Adrenal gland (tissue), 5 donors: ENCODE measurements at regions not wholly inside any gene's neighbourhood (a gene's known extent, or its start where the extent isn't known, plus 50 kb on each side); places are given as distances from the start of the nearest gene placed in this dataset.

Experiments
- CTCF ChIP-seq, 6 experiments: fragments of 450-650 bp in 4 of 6; fragments of 200-600 bp in 2 of 6; sonication (generic) in 1 of 6; IDR thresholded peaks; 1 replicate in 5 of 6; 2 replicates in 1 of 6; pipeline versions ENCODE4 v1.5.1 to v1.8.0; 2016 to 2021; ENCODE audit warnings: antibody characterized with exemption in 6 of 6, mild to moderate bottlenecking in 2 of 6, moderate library complexity in 1 of 6
- POLR2A ChIP-seq, 2 donors: fragments of 450-650 bp; IDR thresholded peaks; one replicate each; pipeline ENCODE4 v1.6.1; 2017; ENCODE audit warnings: antibody characterized with exemption in 2 of 2, mild to moderate bottlenecking in 2 of 2, moderate library complexity in 1 of 2
- donor health status: DM: no; HTN: no; CAD: no.

GRCh38 chr12:74481078-74481477, 56.6 kb upstream of the ATXN7L3B start:
- TF ChIP-seq POLR2A (IDR thresholded peaks at IDR 0.05) (no peak), CTCF (IDR thresholded peaks at IDR 0.05) (no peak)
